ENCODE measurements at regions not wholly inside any gene's neighbourhood (a gene's known extent, or its start where the extent isn't known, plus 50 kb on each side); places are given as distances from the start of the nearest gene placed in this dataset.

DNA sequence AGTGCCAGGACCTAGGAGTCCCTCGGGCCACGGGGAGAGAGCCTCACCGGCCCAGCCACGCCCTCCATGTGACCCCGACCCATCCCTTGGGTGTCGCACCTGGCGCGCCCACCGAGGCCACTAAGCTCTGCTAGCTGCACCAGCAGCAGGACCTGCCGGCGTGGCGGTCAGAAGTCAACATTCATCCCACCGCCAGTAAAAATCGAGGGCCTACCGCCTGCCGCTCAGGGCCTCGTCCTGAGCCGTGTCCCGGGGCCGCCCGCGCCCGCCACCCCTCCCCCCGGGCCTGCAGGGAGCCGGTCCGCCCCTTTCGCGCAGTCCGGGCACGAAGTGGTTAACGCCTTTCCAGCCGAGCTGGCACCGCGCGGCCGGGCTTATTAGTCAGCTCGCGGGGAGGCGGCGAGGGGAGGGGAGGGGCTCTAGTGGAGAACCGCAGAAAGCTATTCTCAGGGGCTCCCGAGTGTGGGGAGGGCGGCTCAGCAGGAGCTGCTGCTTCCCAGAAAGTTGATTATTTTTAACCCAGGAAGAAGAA, 124.4 kb downstream of the C9orf50 start:
- TF ChIP-seq POLR2A (IDR thresholded peaks at IDR 0.05; ENCODE audit: low read depth, low read length) (no peak), EZH2 (IDR thresholded peaks at IDR 0.05; ENCODE audit: borderline replicate concordance, low read depth, low read length, severe bottlenecking) (no peak), POLR2AphosphoS5 (IDR thresholded peaks at IDR 0.05; ENCODE audit: insufficient read depth, low read depth, low read length) (no peak), FOS (IDR thresholded peaks at IDR 0.05; ENCODE audit: borderline replicate concordance, insufficient read depth, low read length) (peak; percentile 61), GATA2 (IDR thresholded peaks at IDR 0.05; ENCODE audit: insufficient read depth, insufficient read length, low read depth, low read length) (no peak)
- TF ChIP-seq, protein P1, sequence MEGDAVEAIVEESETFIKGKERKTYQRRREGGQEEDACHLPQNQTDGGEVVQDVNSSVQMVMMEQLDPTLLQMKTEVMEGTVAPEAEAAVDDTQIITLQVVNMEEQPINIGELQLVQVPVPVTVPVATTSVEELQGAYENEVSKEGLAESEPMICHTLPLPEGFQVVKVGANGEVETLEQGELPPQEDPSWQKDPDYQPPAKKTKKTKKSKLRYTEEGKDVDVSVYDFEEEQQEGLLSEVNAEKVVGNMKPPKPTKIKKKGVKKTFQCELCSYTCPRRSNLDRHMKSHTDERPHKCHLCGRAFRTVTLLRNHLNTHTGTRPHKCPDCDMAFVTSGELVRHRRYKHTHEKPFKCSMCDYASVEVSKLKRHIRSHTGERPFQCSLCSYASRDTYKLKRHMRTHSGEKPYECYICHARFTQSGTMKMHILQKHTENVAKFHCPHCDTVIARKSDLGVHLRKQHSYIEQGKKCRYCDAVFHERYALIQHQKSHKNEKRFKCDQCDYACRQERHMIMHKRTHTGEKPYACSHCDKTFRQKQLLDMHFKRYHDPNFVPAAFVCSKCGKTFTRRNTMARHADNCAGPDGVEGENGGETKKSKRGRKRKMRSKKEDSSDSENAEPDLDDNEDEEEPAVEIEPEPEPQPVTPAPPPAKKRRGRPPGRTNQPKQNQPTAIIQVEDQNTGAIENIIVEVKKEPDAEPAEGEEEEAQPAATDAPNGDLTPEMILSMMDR (IDR thresholded peaks at IDR 0.05; ENCODE audit: extremely low read depth in 1 of 2, insufficient read depth in 1 of 2, low read depth in 1 of 2, low read length in 2 of 2): no peak
- TF ChIP-seq, protein P2, sequence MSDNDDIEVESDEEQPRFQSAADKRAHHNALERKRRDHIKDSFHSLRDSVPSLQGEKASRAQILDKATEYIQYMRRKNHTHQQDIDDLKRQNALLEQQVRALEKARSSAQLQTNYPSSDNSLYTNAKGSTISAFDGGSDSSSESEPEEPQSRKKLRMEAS (IDR thresholded peaks at IDR 0.05; ENCODE audit: insufficient read depth, insufficient read length): no peak

Data from endothelial cell of umbilical vein (primary cell).